ENCODE measurements at regions not wholly inside any gene's neighbourhood (a gene's known extent, or its start where the extent isn't known, plus 50 kb on each side); places are given as distances from the start of the nearest gene placed in this dataset.

DNA sequence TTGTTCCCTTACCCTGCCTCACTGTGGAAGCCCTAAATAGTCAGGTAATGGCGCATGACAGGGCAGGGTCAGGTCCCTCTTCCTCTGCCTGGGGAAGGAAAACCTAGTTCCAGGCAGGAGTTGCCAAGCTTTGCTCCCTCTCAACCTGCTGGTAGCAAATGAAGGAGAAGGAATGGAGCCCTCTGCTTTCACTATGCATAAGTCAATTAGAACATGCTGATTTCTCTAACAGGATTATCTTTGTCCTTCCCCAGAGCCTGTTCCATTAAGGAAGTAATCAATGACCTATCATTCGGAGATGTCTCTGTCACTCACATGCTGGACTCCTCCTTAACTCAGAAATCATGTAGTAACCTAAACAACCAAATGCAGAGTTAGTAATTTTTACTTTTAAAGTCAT is 161.8 kb upstream of the NFIA start:
- H3K4me1 ChIP-seq (replicated peaks in 1 of 4; ENCODE audit: control insufficient read depth in 3 of 4, insufficient read depth in 4 of 4, low read length in 3 of 4), result peaks cover 0 to 8% (median 0%) of the 10 kb centered on the region in 4 experiments; a peak in 2 of 7 replicates
- no peak overlapping the region for H2BK120ac ChIP-seq (replicated peaks; ENCODE audit: low read depth, low read length)
- H2BK5ac ChIP-seq (ENCODE audit: low read depth, low read length), result 0 out of 2 replicates have a peak overlapping the region, but pooled peaks have one; percentile 23
- FAIRE-seq (no peak), DNase-seq (ENCODE audit: low read depth in 1 of 2, low spot score in 2 of 2) (no peak)
- no peaks in the 10 kb centered on the region for H3K79me2 ChIP-seq (ENCODE audit: control insufficient read depth in 1 of 2, insufficient read depth in 2 of 2, low read length in 2 of 2)
- no peak overlapping the region for H3K27ac ChIP-seq (ENCODE audit: low read depth, low read length)
- H2BK12ac ChIP-seq (ENCODE audit: low read depth, low read length), result no peak overlapping the region; the same call in 1 of the 2 replicates
- H2AK5ac ChIP-seq (ENCODE audit: low read depth, low read length), result no peak overlapping the region
- no peak overlapping the region for H3K56ac ChIP-seq (replicated peaks; ENCODE audit: insufficient read length, low read depth, low read length)
- H3K9ac ChIP-seq (replicated peaks in 1 of 4; ENCODE audit: extremely low read depth in 1 of 4, low read depth in 3 of 4, low read length in 3 of 4), result no peak overlapping the region
- CTCF ChIA-PET (ENCODE audit: partially characterized antibody), result interaction anchor here (0.6 to 1.4 kb wide), 4 partner anchors 55 to 359 kb away, joined by 3 to 4 read pairs (median 4); no protein-coding TSS in a partner anchor
- H4K5ac ChIP-seq (ENCODE audit: insufficient read length, low read depth, low read length), result no peak overlapping the region
- no peak overlapping the region for H4K91ac ChIP-seq (replicated peaks; ENCODE audit: insufficient read length, low read length)
- H3K4me3 ChIP-seq (ENCODE audit: extremely low read depth in 1 of 4, insufficient read depth in 2 of 4, low read depth in 3 of 4, low read length in 4 of 4), result no peak overlapping the region
- H4K20me1 ChIP-seq (replicated peaks in 1 of 2; ENCODE audit: control insufficient read depth in 1 of 2, insufficient read depth in 2 of 2, low read length in 2 of 2), result no peaks in the 10 kb centered on the region
- POLR2A ChIA-PET (ENCODE audit: partially characterized antibody), result interaction anchor here (0.6 kb wide), 1 partner anchor 864 kb away, joined by 4 read pairs; no protein-coding TSS in a partner anchor
- H3K4me2 ChIP-seq (ENCODE audit: insufficient read depth in 1 of 2, low read depth in 2 of 2, low read length in 2 of 2), result no peak overlapping the region
- H3K9me3 ChIP-seq (ENCODE audit: insufficient read depth in 2 of 2, low read depth in 1 of 2, low read length in 1 of 2), result no peaks in the 10 kb centered on the region
- H3K23me2 ChIP-seq (ENCODE audit: low read depth, low read length), result peaks cover 2% of the 10 kb centered on the region; the same call in 1 of the 2 replicates
- 0 out of 2 replicates have a peak overlapping the region, but pooled peaks have one; percentile 38 for H3K18ac ChIP-seq (ENCODE audit: extremely low read depth, low read length)
- H3K23ac ChIP-seq (ENCODE audit: insufficient read length), result no peak overlapping the region
- no peak overlapping the region for H4K8ac ChIP-seq (ENCODE audit: extremely low read depth, insufficient read depth, low read length)
- no peak overlapping the region for H3K4ac ChIP-seq (replicated peaks; ENCODE audit: insufficient read length, low read depth, low read length)
- no peak overlapping the region for H3K14ac ChIP-seq (ENCODE audit: insufficient read length)
- H2BK15ac ChIP-seq (ENCODE audit: low read length), result peak overlapping the region; percentile 65; the same call in 1 of the 2 replicates
- no peak overlapping the region for H2BK20ac ChIP-seq (ENCODE audit: low read length)
- H3K79me1 ChIP-seq (ENCODE audit: low read depth, low read length), result no peaks in the 10 kb centered on the region
- no peaks in the 10 kb centered on the region; a peak in 1 of 8 replicates for H3K36me3 ChIP-seq (ENCODE audit: control insufficient read depth in 2 of 4, insufficient read depth in 4 of 4, low read length in 3 of 4)
- no peaks in the 10 kb centered on the region for H3K27me3 ChIP-seq (replicated peaks in 1 of 4; ENCODE audit: control insufficient read depth in 3 of 4, extremely low read depth in 1 of 4, insufficient read depth in 3 of 4, low read length in 3 of 4)
- 92% methylated on average over 2 of the region's 2 CpGs; no CpG with 5 or more reads in 1 of the 2 experiments for WGBS, 2 experiments (ENCODE audit: extremely low coverage in 1 of 2, insufficient coverage in 1 of 2, insufficient read length in 1 of 2, insufficient replicate concordance in 2 of 2, low coverage in 1 of 2, low lambda C conversion rate in 2 of 2, missing lambda C conversion rate in 1 of 2)
- peak overlapping the region; percentile 36; the same call in 1 of the 2 replicates for H2AFZ ChIP-seq (ENCODE audit: low read length)
- TF ChIP-seq HDAC6 (IDR thresholded peaks at IDR 0.05; ENCODE audit: low read depth, low read length) (no peak), NRF1 (IDR thresholded peaks at IDR 0.05; ENCODE audit: low read depth, low read length) (no peak), JUND (IDR thresholded peaks at IDR 0.05; ENCODE audit: low read length) (no peak), HDAC2 (IDR thresholded peaks at IDR 0.05; ENCODE audit: borderline replicate concordance in 1 of 2, low read depth in 2 of 2, low read length in 2 of 2) (no peak), CTBP2 (IDR thresholded peaks at IDR 0.05; ENCODE audit: borderline replicate concordance, insufficient read depth, insufficient read length, low read length) (no peak), POU5F1 (IDR thresholded peaks at IDR 0.05; ENCODE audit: low read depth, low read length) (no peak), TAF7 (optimal IDR thresholded peaks at IDR 0.05; ENCODE audit: borderline replicate concordance, low read depth, low read length) (no peak), TBP (IDR thresholded peaks at IDR 0.05; ENCODE audit: low read depth, low read length) (no peak)
- TF ChIP-seq, protein P1, sequence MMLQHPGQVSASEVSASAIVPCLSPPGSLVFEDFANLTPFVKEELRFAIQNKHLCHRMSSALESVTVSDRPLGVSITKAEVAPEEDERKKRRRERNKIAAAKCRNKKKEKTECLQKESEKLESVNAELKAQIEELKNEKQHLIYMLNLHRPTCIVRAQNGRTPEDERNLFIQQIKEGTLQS (IDR thresholded peaks at IDR 0.05; ENCODE audit: insufficient read depth, low read depth, low read length), result no peak
